Panc1 (cell line): ENCODE measurements at regions not wholly inside any gene's neighbourhood (a gene's known extent, or its start where the extent isn't known, plus 50 kb on each side); places are given as distances from the start of the nearest gene placed in this dataset.

Experiments used
- ATAC-seq: fragments of 200-7000 bp; cut with Tn5 transposase; 2 replicates; pipeline ENCODE4 v1.9.1; 2020; ENCODE audit warnings: mild to moderate bottlenecking, moderate library complexity
- BruUV-seq: library from RNA; stranded (reverse); fragments of 400-500 nt; replicated peaks from 2 replicates; lab custom pipeline; 2021; lab: Mats Ljungman, UMichigan
- CTCF ChIA-PET: fragments of 300-600 bp; sonication (Branson Sonifier 250); formaldehyde crosslinking; loops from one replicate; lab custom pipeline; 2022; ENCODE audit warnings: antibody characterized with exemption; lab: Charles Lee
- POLR2A ChIA-PET: fragments of 300-600 bp; sonication (Branson Sonifier 250); formaldehyde crosslinking; loops from one replicate; lab custom pipeline; 2022; ENCODE audit warnings: antibody characterized with exemption; lab: Charles Lee
- DNase-seq: peaks from one replicate; pipeline ENCODE4 v3.0.0-alpha.2; 2010; ENCODE audit warnings: low read depth, low spot score
- H3K27ac ChIP-seq: 2 replicates; pipeline ENCODE4 v1.5.1; 2011; ENCODE audit warnings: mild to moderate bottlenecking, low read length, inconsistent platforms
- H3K27me3 ChIP-seq: fragments of 200-500 bp; sonication (Bioruptor generic); 2 replicates; pipeline ENCODE4 v1.6.0; 2014; ENCODE audit warnings: low read length, inconsistent platforms; ENCODE audit not compliant: control insufficient read depth, insufficient read depth
- H3K36me3 ChIP-seq: fragments of 200-500 bp; sonication (Bioruptor generic); 2 replicates; pipeline ENCODE4 v1.5.1; 2014; ENCODE audit warnings: inconsistent platforms, mild to moderate bottlenecking, low read length, moderate library complexity; ENCODE audit not compliant: control insufficient read depth, insufficient read depth
- H3K4me1 ChIP-seq: 2 replicates; pipeline ENCODE4 v1.5.1; 2011; ENCODE audit warnings: inconsistent platforms, mild to moderate bottlenecking, low read length, moderate library complexity; ENCODE audit not compliant: control insufficient read depth, insufficient read depth
- H3K4me3 ChIP-seq, 2 experiments: 2 replicates each; pipeline ENCODE4 v1.5.1; 2011 to 2012; ENCODE audit warnings: low read depth in 2 of 2, low read length in 2 of 2, mild to moderate bottlenecking in 2 of 2, inconsistent platforms in 1 of 2, moderate library complexity in 1 of 2
- H3K9me3 ChIP-seq: fragments of 200-500 bp; sonication (Bioruptor generic); 2 replicates; pipeline ENCODE4 v1.5.1; 2014; ENCODE audit warnings: low read depth, mild to moderate bottlenecking, inconsistent platforms, low read length, moderate library complexity; ENCODE audit not compliant: control insufficient read depth, insufficient read depth
- CTCF ChIP-seq: fragments of 450-650 bp; IDR thresholded peaks from 2 replicates; pipeline ENCODE4 v1.5.1; 2017; ENCODE audit warnings: mild to moderate bottlenecking
- POLR2AphosphoS5 ChIP-seq: IDR thresholded peaks from 2 replicates; pipeline ENCODE4 v1.6.1; 2012; ENCODE audit warnings: mild to moderate bottlenecking, low read depth, low read length, moderate library complexity
- REST ChIP-seq, 2 experiments: IDR thresholded peaks; 2 replicates each; pipeline ENCODE4 v1.6.1; 2011 to 2012; ENCODE audit warnings: low read depth in 2 of 2, control low read depth in 1 of 2, low read length in 1 of 2, mild to moderate bottlenecking in 1 of 2, moderate library complexity in 1 of 2; ENCODE audit not compliant: insufficient read depth in 1 of 2
- SIN3A ChIP-seq: IDR thresholded peaks from 2 replicates; pipeline ENCODE4 v1.6.1; 2012; ENCODE audit warnings: low read depth, mild to moderate bottlenecking, low read length, moderate library complexity, borderline replicate concordance; ENCODE audit not compliant: insufficient read depth
- TCF7L2 ChIP-seq: IDR thresholded peaks from 2 replicates; pipeline ENCODE4 v1.6.1; 2011; ENCODE audit warnings: mild to moderate bottlenecking, low read depth, low read length, inconsistent platforms
- in situ Hi-C: cut with HindIII; loops from 2 replicates; pipeline ENCODE4 v1.10.0; 2016; ENCODE audit warnings: low sequenced_read_pairs, low pct_unique_long_range_greater_than_20kb
- intact Hi-C: fragments of 100-400 bp; cut with micrococcal nuclease; formaldehyde crosslinking; loops from one replicate; pipeline ENCODE4 v1.10.0; 2022; ENCODE audit not compliant: unreplicated experiment

GRCh38 chr10:34033078-34033477 is 698.6 kb upstream of the NRP1 start:
- no peak for TF ChIP-seq CTCF
- no peak for TF ChIP-seq REST (IDR thresholded peaks at IDR 0.05; ENCODE audit: insufficient read depth in 1 of 2, low read depth in 2 of 2, low read length in 1 of 2)
- TF ChIP-seq TCF7L2 = no peak
- TF ChIP-seq POLR2AphosphoS5 = no peak
- no peak for TF ChIP-seq SIN3A
- H3K9me3 ChIP-seq = no peaks in the 10 kb centered on the region
- intact Hi-C loops (no loop called here), in situ Hi-C loops (no loop called here)
- BruUV-seq = no TSS peak
- ATAC-seq (no peak), DNase-seq (no peak)
- POLR2A ChIA-PET = no interaction called here
- H3K27me3 ChIP-seq = no peaks in the 10 kb centered on the region
- no peak overlapping the region for H3K4me3 ChIP-seq
- no peaks in the 10 kb centered on the region for H3K36me3 ChIP-seq
- CTCF ChIA-PET = no interaction called here
- H3K4me1 ChIP-seq = no peaks in the 10 kb centered on the region
- no peak overlapping the region for H3K27ac ChIP-seq

GRCh38 chr10:34032564-34032963 is 698.1 kb upstream of the NRP1 start:
- no peaks in the 10 kb centered on the region for H3K27me3 ChIP-seq
- no TSS peak for BruUV-seq
- no peaks in the 10 kb centered on the region for H3K9me3 ChIP-seq
- ChIA-PET CTCF (no interaction called here), POLR2A (no interaction called here)
- H3K4me1 ChIP-seq = no peaks in the 10 kb centered on the region
- no peak overlapping the region for H3K27ac ChIP-seq
- intact Hi-C loops = no loop called here
- DNase-seq (no peak), ATAC-seq (no peak)
- H3K4me3 ChIP-seq = no peak overlapping the region
- H3K36me3 ChIP-seq = no peaks in the 10 kb centered on the region
- TF ChIP-seq REST (IDR thresholded peaks at IDR 0.05; ENCODE audit: insufficient read depth in 1 of 2, low read depth in 2 of 2, low read length in 1 of 2) (no peak), POLR2AphosphoS5 (no peak), SIN3A (no peak), CTCF (no peak), TCF7L2 (no peak)
- in situ Hi-C loops = no loop called here
